Astrocyte of the spinal cord (primary cell): ENCODE measurements at regions not wholly inside any gene's neighbourhood (a gene's known extent, or its start where the extent isn't known, plus 50 kb on each side); places are given as distances from the start of the nearest gene placed in this dataset.
A peak's percentile ranks its signal among the peaks of the same experiment; 100 is the strongest.
"Not testable (repeated sequence)": the region's sequence is repeated elsewhere in the genome, so short reads cannot be mapped to it uniquely, and the experiment has no call there.

Source experiments
- DNase-seq: peaks from one replicate; pipeline ENCODE4 v3.0.0; 2011; ENCODE audit warnings: low read depth, low spot score
- H3K4me3 ChIP-seq: 2 replicates; pipeline ENCODE4 v1.5.1; 2011; ENCODE audit warnings: low read depth, mild to moderate bottlenecking, low read length, moderate library complexity
- in situ Hi-C: cut with HindIII; loops from 2 replicates; pipeline ENCODE4 v1.10.0; 2017; ENCODE audit warnings: low sequenced_read_pairs
- TF ChIP-seq, protein P1 (sequence below): IDR thresholded peaks from 2 replicates; pipeline ENCODE4 v1.5.1; 2012; ENCODE audit warnings: low read depth, mild to moderate bottlenecking, low read length, inconsistent platforms

DNA sequence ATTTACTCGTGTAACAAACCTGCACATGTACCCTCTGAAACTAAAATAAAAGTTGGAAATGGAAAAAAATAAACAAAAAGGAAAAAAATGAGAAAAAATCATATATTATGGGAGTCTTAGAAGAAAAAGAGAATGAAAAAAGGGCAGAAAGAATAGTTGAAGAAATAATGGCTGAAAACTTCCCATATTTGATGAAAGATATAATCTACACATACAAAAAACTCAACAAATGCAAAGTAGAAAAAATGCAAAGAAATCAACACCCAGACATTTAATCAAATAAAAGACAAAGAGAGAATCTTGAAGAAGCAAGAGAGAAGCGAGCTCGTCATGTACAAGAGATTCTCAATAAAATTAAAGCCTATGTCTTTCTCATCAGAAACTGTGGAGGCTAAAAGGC lies 73.8 kb downstream of the SLC25A46 start:
- H3K4me3 ChIP-seq = no peak overlapping the region
- TF ChIP-seq, protein P1, sequence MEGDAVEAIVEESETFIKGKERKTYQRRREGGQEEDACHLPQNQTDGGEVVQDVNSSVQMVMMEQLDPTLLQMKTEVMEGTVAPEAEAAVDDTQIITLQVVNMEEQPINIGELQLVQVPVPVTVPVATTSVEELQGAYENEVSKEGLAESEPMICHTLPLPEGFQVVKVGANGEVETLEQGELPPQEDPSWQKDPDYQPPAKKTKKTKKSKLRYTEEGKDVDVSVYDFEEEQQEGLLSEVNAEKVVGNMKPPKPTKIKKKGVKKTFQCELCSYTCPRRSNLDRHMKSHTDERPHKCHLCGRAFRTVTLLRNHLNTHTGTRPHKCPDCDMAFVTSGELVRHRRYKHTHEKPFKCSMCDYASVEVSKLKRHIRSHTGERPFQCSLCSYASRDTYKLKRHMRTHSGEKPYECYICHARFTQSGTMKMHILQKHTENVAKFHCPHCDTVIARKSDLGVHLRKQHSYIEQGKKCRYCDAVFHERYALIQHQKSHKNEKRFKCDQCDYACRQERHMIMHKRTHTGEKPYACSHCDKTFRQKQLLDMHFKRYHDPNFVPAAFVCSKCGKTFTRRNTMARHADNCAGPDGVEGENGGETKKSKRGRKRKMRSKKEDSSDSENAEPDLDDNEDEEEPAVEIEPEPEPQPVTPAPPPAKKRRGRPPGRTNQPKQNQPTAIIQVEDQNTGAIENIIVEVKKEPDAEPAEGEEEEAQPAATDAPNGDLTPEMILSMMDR = no peak
- in situ Hi-C loops = no loop called here
- DNase-seq = no peak

- in situ Hi-C loops = no loop called here
- H3K4me3 ChIP-seq = no peak overlapping the region
- peak; percentile 2 for DNase-seq
- TF ChIP-seq, protein P1 = no peak
Observed at GRCh38 chr5:110815916-110816605, 77.3 kb downstream of the SLC25A46 start.

- DNase-seq = peak; percentile 10
- TF ChIP-seq, protein P1 = no peak
- in situ Hi-C loops = no loop called here
- H3K4me3 ChIP-seq = no peak overlapping the region
Observed at GRCh38 chr5:110817459-110817858, 78.7 kb downstream of the SLC25A46 start.

DNA sequence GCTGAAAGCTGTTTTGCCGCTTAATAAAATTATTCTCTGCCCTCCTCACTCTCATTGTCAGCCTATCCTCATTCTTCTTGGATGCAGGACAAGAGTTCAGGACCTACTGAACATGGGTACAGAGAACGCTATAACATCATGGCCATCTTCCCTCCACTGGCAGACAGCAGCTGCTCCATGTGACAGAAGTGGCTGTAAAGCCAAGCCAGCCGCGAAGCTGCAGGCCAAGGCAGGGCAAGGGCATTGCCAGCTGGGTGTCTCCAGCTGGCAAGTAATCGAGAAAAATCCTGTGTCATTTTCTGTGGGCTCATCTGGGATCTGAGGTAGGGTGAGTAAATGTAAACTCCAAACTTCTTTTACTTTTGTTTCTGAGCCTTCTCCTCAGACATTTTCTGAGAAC lies 84.8 kb downstream of the SLC25A46 start:
- DNase-seq = no peak
- TF ChIP-seq, protein P1 = no peak
- in situ Hi-C loops = no loop called here
- no peak overlapping the region for H3K4me3 ChIP-seq

DNA sequence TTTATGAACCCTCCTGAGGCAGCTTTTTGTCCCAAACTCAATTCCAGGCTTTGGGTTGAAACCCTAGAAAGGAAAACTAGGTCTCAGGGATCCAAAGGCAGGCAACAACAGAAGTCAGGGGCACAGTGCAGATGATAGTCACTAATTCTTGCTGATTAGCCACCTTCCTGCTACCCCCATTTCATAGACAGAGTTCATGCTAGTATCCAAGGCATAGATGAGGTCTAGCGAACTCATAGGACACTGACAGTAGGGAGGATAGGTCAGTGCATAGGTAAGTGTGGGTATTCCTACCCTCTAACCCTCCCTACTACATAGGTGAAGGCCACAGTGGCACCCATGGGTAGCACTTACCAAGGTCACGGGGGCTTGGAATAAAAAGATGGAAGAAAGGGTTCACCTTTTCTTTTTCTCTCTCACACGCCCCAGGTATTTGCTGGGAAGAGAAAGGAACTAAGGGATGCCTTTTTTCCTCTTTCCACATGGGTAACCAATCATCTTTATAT lies 86.2 kb downstream of the SLC25A46 start:
- no peak for DNase-seq
- H3K4me3 ChIP-seq = no peak overlapping the region
- TF ChIP-seq, protein P1 = no peak
- in situ Hi-C loops = no loop called here

DNA sequence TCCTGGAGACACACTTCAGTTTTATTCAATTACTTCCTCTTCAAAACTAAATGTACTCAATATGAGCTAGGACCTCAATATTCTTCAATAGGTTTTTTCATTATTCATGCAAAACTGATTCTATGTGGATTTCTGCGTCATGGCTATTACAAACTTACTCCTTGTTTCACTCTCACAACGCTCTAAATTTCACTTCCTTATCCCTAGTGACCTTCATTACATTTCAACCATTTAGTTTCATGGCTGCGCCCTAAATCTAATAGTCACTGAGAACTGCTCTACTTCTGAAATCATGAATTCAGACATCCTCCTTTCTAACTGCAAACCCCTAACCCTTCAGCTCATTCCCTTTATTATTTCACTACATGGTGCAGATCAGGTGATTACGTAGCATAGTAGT lies 93.9 kb downstream of the SLC25A46 start:
- no peak for DNase-seq
- TF ChIP-seq, protein P1 = no peak
- in situ Hi-C loops = no loop called here
- H3K4me3 ChIP-seq = no peak overlapping the region

GRCh38 chr5:110834933-110835332 lies 96.1 kb downstream of the SLC25A46 start:
- H3K4me3 ChIP-seq, DNase-seq, in situ Hi-C loops: not testable (repeated sequence)
